ENCODE measurements at regions not wholly inside any gene's neighbourhood (a gene's known extent, or its start where the extent isn't known, plus 50 kb on each side); places are given as distances from the start of the nearest gene placed in this dataset.

DNA sequence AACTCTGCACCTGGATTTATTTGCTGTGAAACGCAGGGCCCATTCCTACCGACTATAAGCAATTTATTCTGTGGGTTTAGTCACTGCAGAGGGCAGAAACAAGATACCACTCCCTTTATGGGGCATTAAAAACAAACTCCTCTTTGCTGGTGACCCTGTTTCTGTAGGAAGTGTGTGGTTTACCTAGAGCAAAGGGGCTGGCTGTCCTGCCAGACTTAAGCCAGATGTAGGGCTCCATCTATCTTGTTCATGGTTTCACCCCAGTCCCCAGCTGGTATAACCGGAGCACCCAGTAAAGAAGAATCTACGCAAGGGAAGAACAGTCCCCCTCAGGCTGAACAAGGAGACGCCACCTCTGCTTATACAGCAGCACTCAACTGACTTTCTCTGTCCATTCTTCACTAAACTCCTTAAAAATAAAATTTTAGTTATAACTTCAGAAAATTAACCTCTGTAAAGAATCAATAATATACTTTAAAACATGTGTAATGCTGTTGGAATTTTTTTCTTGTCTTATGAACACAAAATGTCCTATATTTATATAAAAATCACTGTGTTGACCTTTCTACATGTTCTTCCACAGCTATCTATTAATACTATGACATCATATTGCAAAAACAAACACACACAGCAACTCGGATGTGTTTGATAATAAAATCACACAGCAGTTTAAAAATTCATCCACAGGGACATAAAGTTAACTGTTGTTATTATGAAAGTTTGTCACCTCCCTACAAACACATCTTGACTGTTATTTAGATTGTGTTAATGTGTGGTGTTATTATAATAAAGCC lies 126.1 kb upstream of the RPS6KA2 start:
- no peak for FAIRE-seq

DNA sequence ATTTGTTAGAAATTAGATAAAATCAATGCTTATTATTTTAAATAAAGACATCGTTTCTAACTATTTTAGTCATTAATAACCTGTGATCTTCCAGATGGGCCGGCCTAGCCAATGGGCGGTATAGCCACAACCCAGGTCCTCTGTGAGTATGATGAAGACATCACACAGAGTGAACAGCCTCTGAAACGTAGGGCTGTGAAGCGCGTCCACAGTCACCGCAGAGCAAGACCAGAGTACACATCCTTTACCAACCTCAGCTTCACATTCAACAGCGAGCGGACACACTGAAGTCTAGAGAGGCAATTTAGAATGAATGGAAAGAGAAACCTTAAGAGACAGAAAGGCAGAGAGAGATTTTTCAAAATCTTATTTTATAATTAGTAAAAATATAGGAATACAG lies 125.0 kb upstream of the RPS6KA2 start:
- DNase-seq (ENCODE audit: insufficient read length, low spot score) (no peak), FAIRE-seq (no peak)
- TF ChIP-seq, protein P1, sequence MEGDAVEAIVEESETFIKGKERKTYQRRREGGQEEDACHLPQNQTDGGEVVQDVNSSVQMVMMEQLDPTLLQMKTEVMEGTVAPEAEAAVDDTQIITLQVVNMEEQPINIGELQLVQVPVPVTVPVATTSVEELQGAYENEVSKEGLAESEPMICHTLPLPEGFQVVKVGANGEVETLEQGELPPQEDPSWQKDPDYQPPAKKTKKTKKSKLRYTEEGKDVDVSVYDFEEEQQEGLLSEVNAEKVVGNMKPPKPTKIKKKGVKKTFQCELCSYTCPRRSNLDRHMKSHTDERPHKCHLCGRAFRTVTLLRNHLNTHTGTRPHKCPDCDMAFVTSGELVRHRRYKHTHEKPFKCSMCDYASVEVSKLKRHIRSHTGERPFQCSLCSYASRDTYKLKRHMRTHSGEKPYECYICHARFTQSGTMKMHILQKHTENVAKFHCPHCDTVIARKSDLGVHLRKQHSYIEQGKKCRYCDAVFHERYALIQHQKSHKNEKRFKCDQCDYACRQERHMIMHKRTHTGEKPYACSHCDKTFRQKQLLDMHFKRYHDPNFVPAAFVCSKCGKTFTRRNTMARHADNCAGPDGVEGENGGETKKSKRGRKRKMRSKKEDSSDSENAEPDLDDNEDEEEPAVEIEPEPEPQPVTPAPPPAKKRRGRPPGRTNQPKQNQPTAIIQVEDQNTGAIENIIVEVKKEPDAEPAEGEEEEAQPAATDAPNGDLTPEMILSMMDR (IDR thresholded peaks at IDR 0.05; ENCODE audit: insufficient read depth, missing control alignments) = no peak

More for the DNA sequence above, 126.1 kb upstream of the RPS6KA2 start:
- no peak for DNase-seq (ENCODE audit: insufficient read length, low spot score)
- TF ChIP-seq, protein P1 (IDR thresholded peaks at IDR 0.05; ENCODE audit: insufficient read depth, missing control alignments) = no peak

DNA sequence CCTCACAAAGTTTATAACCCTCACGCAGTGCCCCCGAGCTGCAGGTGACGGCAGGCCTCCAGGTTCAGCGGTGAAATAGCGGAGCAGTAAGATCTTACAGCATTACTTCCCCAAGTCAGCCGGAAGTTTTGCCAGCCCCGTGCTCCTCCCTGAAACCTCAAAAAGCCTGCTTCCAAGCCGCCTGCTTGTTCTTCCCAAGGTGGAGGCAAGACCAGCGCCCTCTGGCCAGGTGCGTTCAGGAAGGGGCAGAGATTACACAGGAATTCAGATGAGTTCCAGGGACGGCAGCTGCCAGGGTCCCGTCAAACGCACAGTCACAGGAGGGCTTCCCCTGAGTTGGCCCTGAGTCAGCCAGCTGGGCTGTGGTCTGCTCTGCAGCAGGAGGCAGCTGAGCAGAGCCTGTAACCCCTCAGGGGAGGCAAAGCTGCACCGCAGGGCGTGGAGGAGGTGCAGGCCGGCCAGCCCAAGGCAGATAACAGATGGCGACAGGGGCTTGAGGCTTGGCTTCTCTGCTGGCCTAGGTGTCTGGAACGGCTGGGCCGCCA lies 124.1 kb upstream of the RPS6KA2 start:
- no peak for FAIRE-seq
- TF ChIP-seq, protein P1 (IDR thresholded peaks at IDR 0.05; ENCODE audit: insufficient read depth, missing control alignments) = no peak
- DNase-seq (ENCODE audit: insufficient read length, low spot score) = no peak

DNA sequence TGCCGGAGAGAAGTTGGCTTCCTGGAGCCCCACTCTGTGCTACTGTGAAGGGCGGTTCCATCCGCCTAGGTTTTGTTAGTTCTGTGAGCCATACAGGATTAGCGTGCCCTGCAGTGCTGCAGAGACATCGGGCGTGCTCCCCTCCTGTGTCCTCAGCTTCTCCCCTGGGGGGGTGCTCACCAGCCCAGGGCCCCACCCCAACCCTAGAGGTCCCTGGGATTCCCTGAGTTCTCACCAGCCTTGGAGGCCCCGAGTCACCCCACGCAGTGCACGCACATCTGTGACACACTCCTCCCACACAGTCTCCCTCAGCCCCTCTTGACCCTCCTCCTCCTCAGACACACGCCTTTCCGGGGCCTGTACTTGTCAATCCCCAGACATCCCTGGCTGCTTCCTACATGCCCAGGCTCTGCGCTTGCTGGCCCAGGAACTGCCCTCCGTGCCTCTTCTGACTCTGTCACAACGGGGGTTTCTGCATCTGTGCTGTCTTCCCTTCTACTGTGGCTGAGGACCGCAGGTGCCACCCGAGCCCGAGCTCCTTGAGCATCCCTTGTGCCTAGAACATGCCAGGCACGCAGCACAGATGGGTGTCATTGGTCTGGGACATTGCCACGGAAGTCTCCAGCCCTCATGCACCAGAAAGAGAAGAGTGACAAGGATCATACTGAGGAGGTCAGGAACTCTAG lies 123.2 kb upstream of the RPS6KA2 start:
- no peak for DNase-seq (ENCODE audit: insufficient read length, low spot score)
- TF ChIP-seq, protein P1 (IDR thresholded peaks at IDR 0.05; ENCODE audit: insufficient read depth, missing control alignments) = no peak
- FAIRE-seq = no peak

DNA sequence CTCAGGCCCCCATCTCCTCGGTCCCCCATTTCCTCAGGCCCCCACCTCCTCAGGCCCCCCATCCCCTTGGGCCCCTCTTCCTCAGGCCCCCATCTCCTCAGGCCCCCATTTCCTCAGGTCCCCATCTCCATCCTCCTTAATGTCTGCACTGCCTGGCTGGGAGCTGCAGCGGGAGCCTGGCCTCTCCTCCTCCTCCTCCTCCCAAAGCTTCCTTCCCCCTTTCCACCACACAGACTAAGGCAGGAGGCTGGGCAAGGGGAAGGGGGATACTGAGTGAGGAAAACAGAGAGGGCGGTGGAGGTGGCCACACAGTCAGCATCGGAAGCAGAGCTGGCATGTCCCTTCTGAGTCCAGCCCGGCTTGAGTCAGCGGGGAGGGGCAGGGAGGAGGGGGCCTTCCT lies 122.6 kb upstream of the RPS6KA2 start:
- no peak for FAIRE-seq
- no peak for DNase-seq (ENCODE audit: insufficient read length, low spot score)
- TF ChIP-seq, protein P1 (IDR thresholded peaks at IDR 0.05; ENCODE audit: insufficient read depth, missing control alignments) = no peak

DNA sequence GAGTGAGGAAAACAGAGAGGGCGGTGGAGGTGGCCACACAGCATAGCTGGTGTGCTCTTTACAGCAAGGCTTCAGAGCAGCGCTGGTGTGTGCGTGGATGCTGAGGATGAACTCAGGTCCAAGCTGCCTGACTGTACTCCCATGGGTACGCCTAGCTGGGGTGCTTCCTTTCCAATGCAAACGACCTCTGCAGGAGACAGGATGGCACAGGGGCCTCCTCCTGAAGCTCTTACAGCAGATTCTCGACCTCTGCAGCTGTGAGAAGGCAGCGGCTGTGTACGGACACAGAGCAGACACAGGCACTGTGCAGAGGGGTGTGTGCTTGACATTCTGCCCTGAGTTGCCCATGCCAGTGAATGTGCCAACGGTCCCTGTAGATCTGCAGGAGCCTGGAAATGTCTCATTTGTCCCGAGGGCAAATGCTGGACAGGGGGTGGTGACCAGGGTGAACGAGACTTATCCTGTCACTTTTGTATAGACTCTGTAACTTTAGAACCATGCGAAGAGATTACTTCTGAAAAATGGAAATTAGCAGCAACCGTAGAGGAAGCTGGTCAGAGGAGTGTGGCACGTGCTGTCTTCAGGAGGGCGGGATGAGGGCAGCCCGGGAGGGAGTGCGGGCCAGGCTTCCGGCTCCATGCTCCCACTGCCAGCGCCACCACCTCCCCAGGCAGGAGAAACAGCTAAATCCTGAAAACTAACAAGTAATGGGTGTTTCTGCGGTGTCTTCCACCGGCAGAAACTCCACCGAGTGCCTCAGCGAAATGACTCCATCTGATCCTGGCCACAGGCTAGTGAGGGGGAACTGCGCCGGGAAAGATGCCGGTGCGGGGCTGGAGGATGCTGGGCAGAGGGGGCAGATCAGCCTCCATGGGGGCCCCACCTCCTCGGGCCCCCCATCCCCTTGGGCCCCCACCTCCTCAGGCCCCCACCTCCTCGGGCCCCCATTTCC lies 120.9 kb upstream of the RPS6KA2 start:
- DNase-seq (ENCODE audit: insufficient read length, low spot score) (no peak), FAIRE-seq (no peak)
- TF ChIP-seq, protein P1 (IDR thresholded peaks at IDR 0.05; ENCODE audit: insufficient read depth, missing control alignments) = no peak
